ENCODE measurements at regions not wholly inside any gene's neighbourhood (a gene's known extent, or its start where the extent isn't known, plus 50 kb on each side); places are given as distances from the start of the nearest gene placed in this dataset.

- Histone ChIP-seq H3K27me3 (ENCODE audit: insufficient read depth, low read length) (no peaks in the 10 kb centered on the region; the same call in 1 of the 2 replicates), H3K9me3 (ENCODE audit: low read length) (no peaks in the 10 kb centered on the region), H3K9me2 (ENCODE audit: low read depth, low read length) (no peaks in the 10 kb centered on the region), H3K4me1 (ENCODE audit: insufficient read depth, low read length, severe bottlenecking) (no peaks in the 10 kb centered on the region), H3K4me2 (ENCODE audit: low read length) (no peak overlapping the region), H3F3A (ENCODE audit: insufficient read depth, low read length) (no peaks in the 10 kb centered on the region), H3K4me3 (ENCODE audit: low read depth, low read length, poor library complexity, severe bottlenecking) (no peak overlapping the region), H4K20me1 (ENCODE audit: insufficient read depth, low read length) (no peaks in the 10 kb centered on the region), H3K9ac (ENCODE audit: low read length) (no peak overlapping the region), H3K79me2 (ENCODE audit: insufficient read depth, low read length) (no peaks in the 10 kb centered on the region), H3K36me3 (ENCODE audit: insufficient read depth, low read length) (no peaks in the 10 kb centered on the region), H2AFZ (ENCODE audit: low read length) (no peak overlapping the region), H3K27ac (ENCODE audit: low read depth, low read length, poor library complexity, severe bottlenecking) (no peak overlapping the region)
- TF ChIP-seq EZH2 (IDR thresholded peaks at IDR 0.05; ENCODE audit: borderline replicate concordance, low read length): no peak
- no peak for TF ChIP-seq CTCF (IDR thresholded peaks at IDR 0.05; ENCODE audit: low read length)
Observed at GRCh38 chr3:31482493-31483200, 50.1 kb upstream of the STT3B start.
